ENCODE measurements at regions not wholly inside any gene's neighbourhood (a gene's known extent, or its start where the extent isn't known, plus 50 kb on each side); places are given as distances from the start of the nearest gene placed in this dataset.

DNA sequence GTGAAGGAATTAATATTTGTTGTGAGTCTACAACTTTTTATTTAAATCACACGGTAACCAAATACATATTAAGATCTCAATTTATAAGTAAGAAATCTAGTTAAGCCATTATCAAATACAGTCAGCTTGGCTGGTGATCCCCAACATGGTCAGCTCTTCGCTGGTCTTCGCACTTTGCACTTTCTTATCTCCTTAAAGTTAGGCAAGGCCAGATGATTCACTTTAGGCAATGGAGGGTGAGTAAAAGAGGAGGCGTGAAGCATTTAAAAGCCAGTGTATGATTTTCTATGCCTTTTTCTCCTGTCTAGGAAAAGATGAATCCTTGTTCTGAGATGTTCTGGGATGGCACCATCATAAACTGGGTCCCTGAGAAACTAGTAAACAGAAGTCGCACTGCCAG, 793.7 kb upstream of the ARGLU1 start:
- H3K27ac ChIP-seq (ENCODE audit: insufficient read depth, low read depth, low read length), result no peak overlapping the region
- FAIRE-seq (no peak), DNase-seq (ENCODE audit: low read depth, low spot score) (no peak)
- ChIA-PET POLR2A (no interaction called here), CTCF (interaction anchor here (1.0 to 1.4 kb wide), 3 partner anchors 8 to 288 kb away, joined by 3 to 4 read pairs (median 3); no protein-coding TSS in a partner anchor)
- no peak for TF ChIP-seq GATA2 (IDR thresholded peaks at IDR 0.05; ENCODE audit: insufficient read depth, insufficient read length, low read depth, low read length)
- TF ChIP-seq FOS (IDR thresholded peaks at IDR 0.05; ENCODE audit: borderline replicate concordance, insufficient read depth, low read length), result no peak
- TF ChIP-seq, protein P1, sequence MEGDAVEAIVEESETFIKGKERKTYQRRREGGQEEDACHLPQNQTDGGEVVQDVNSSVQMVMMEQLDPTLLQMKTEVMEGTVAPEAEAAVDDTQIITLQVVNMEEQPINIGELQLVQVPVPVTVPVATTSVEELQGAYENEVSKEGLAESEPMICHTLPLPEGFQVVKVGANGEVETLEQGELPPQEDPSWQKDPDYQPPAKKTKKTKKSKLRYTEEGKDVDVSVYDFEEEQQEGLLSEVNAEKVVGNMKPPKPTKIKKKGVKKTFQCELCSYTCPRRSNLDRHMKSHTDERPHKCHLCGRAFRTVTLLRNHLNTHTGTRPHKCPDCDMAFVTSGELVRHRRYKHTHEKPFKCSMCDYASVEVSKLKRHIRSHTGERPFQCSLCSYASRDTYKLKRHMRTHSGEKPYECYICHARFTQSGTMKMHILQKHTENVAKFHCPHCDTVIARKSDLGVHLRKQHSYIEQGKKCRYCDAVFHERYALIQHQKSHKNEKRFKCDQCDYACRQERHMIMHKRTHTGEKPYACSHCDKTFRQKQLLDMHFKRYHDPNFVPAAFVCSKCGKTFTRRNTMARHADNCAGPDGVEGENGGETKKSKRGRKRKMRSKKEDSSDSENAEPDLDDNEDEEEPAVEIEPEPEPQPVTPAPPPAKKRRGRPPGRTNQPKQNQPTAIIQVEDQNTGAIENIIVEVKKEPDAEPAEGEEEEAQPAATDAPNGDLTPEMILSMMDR (IDR thresholded peaks at IDR 0.05; ENCODE audit: extremely low read depth in 1 of 2, insufficient read depth in 1 of 2, low read depth in 1 of 2, low read length in 2 of 2), result no peak
- TF ChIP-seq POLR2A (IDR thresholded peaks at IDR 0.05; ENCODE audit: low read depth, low read length), result no peak
- no peak for TF ChIP-seq JUN (IDR thresholded peaks at IDR 0.05; ENCODE audit: borderline replicate concordance, insufficient read depth, insufficient read length, low read depth)
- no peak for TF ChIP-seq POLR2AphosphoS5 (IDR thresholded peaks at IDR 0.05; ENCODE audit: insufficient read depth, low read depth, low read length)
- TF ChIP-seq EZH2 (IDR thresholded peaks at IDR 0.05; ENCODE audit: borderline replicate concordance, low read depth, low read length, severe bottlenecking), result no peak
- no peak overlapping the region for H2AFZ ChIP-seq (ENCODE audit: low read depth, low read length)
- BruUV-seq (replicated peaks), result no TSS peak
- no peaks in the 10 kb centered on the region for H4K20me1 ChIP-seq (replicated peaks; ENCODE audit: control insufficient read depth, extremely low read depth, insufficient read depth, low read length)
- no peak overlapping the region for H3K9ac ChIP-seq (replicated peaks; ENCODE audit: extremely low read depth, insufficient read depth, low read length)
- intact Hi-C loops (cut with micrococcal nuclease), result no loop called here
- no peaks in the 10 kb centered on the region for H3K27me3 ChIP-seq (ENCODE audit: control insufficient read depth in 2 of 2, insufficient read depth in 2 of 2, low read length in 2 of 2)
- H3K4me3 ChIP-seq (replicated peaks in 1 of 3; ENCODE audit: insufficient read depth in 1 of 3, low read depth in 1 of 3, low read length in 3 of 3), result no peak overlapping the region
- no peak overlapping the region for H3K4me2 ChIP-seq (ENCODE audit: insufficient read depth, low read length)
- H3K4me1 ChIP-seq (ENCODE audit: control insufficient read depth, extremely low read depth, insufficient read depth, low read length), result peaks cover 7% of the 10 kb centered on the region
- H3K9me1 ChIP-seq (replicated peaks; ENCODE audit: control insufficient read depth, extremely low read depth, insufficient read depth, low read length), result no peaks in the 10 kb centered on the region
- H3K79me2 ChIP-seq (ENCODE audit: control insufficient read depth, insufficient read depth, low read length), result no peaks in the 10 kb centered on the region
- no peaks in the 10 kb centered on the region for H3K36me3 ChIP-seq (ENCODE audit: control insufficient read depth in 2 of 2, extremely low read depth in 1 of 2, insufficient read depth in 2 of 2, low read length in 2 of 2)
- H3K9me3 ChIP-seq (replicated peaks; ENCODE audit: control insufficient read depth, insufficient read depth, low read length), result no peaks in the 10 kb centered on the region
- dilution Hi-C loops (cut with MboI; ENCODE audit: extremely low pct_ligation_motif_present, low sequenced_read_pairs), result no loop called here
